Pulmonary artery endothelial cell (primary cell): ENCODE measurements at regions not wholly inside any gene's neighbourhood (a gene's known extent, or its start where the extent isn't known, plus 50 kb on each side); places are given as distances from the start of the nearest gene placed in this dataset.

Experiments
- DNase-seq: peaks from one replicate; pipeline ENCODE4 v3.0.0-alpha.2; 2011; ENCODE audit warnings: low read depth, low spot score

GRCh38 chr2:120976501-120977307 is 241.0 kb downstream of the GLI2 start:
- DNase-seq, result no peak

DNA sequence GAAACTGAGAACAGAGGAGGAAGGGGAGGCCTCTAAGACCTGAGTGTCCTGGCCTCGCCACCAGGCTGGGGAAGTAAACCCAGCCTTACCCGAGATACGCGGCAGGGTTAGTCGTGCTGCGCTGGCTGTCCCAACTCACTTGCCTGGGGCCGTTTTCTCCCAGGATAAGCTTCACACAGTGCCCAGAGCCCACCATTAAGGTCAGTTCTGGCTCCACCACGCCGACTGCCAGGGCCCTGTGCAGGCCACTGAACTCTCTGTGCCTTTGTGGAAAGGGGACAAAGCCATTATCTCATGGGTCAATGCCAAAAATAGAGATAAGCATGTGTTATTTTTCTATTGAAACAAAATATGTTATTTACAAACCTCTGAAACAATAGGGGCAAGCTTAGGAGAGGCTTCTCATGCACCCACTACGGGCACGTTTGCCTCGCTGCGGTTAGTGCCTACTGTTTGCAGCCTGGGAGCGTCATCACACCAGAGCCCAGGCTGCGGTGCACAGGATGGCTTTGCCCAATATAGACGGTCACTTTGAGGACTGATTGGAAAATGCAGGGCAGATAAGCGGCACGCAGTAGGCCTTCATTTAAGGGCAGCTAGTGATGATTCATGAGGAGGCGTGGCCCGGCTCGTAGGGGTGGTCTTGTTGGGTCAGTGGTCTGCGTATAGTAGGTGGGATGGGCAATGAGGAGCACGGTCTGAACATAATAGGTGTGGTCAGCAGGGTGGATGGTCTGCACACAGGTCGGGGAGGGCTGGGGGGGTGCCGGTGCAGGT is 242.1 kb downstream of the GLI2 start:
- DNase-seq, result no peak

GRCh38 chr2:120978359-120979050 is 242.8 kb downstream of the GLI2 start:
- no peak for DNase-seq

- no peak for DNase-seq
These were observed 243.7 kb downstream of the GLI2 start for GRCh38 chr2:120979398-120979797.

- DNase-seq, result no peak
These were observed 244.3 kb downstream of the GLI2 start for GRCh38 chr2:120979921-120980320.

DNA sequence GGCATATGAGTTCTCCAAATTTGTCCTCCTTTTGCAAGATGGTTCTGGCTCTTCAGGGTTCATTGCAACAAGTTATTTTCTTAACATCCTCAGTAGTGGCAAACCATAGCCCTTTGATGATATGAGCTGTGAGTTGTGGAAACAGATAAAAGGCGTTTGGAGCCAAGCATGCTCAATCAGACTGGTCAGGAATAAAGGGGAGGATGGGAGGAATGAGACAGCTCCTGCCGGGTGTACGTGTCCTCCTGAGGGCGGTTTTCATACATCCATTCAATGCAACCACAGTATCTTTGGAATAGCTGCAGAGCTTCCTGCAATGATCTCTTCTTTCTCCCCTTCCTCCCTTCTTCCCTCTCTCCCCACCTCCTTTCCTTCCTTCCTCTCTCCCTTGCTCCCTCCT is 245.8 kb downstream of the GLI2 start:
- no peak for DNase-seq

- no peak for DNase-seq
These were observed 246.9 kb downstream of the GLI2 start for GRCh38 chr2:120982598-120982997.

DNA sequence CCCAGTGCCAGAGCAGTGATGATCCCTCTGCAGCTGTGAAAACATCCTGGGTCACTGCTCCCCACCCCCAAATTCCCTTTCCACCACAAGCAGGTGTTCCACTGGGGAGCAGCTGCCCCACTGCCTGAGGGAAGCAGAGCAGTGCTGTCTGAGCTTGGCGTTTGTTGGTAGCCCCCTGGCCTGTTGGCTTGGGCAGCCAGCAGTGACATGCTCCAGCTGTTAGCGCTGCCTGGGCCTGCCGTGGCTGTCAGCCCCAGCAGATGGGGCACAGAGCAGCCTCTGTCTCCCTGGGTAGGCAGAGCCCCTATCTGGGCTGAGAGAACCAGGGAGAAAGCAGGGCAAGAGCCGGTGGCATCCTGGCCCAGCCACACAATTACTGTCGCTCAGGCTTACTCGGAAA is 247.7 kb downstream of the GLI2 start:
- no peak for DNase-seq

- no peak for DNase-seq
These were observed 248.4 kb downstream of the GLI2 start for GRCh38 chr2:120984046-120984445.

DNA sequence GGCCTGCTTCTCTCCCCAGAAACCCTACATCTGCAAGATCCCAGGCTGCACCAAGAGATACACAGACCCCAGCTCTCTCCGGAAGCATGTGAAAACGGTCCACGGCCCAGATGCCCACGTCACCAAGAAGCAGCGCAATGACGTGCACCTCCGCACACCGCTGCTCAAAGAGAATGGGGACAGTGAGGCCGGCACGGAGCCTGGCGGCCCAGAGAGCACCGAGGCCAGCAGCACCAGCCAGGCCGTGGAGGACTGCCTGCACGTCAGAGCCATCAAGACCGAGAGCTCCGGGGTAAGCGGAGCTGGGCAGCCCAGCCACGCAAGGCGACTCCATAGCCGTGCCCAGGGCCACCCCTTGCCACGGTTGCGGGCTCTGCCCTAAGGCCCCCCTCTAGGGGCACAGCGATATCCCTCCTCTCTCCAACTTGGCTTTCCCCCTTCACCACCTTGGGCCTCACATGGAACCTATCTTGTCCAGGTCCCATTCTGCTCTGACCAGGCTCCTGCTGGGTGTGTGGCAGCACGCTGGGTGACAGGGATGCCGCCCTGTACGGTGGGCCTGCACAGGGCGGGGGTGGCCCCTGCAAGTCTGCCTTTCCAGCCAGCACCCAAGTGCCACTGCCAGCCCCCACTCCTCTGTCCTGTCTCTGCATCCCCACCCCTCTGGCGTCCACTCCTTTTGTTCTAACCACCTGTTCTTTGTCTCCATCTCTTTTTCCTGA is 248.9 kb downstream of the GLI2 start:
- DNase-seq, result no peak

GRCh38 chr2:120985174-120985996 is 249.7 kb downstream of the GLI2 start:
- DNase-seq, result no peak

GRCh38 chr2:120985997-120986651 is 250.5 kb downstream of the GLI2 start:
- no peak for DNase-seq

GRCh38 chr2:120986898-120987650 is 251.4 kb downstream of the GLI2 start:
- DNase-seq, result no peak

- no peak for DNase-seq
These were observed 252.5 kb downstream of the GLI2 start for GRCh38 chr2:120988051-120988699.

DNA sequence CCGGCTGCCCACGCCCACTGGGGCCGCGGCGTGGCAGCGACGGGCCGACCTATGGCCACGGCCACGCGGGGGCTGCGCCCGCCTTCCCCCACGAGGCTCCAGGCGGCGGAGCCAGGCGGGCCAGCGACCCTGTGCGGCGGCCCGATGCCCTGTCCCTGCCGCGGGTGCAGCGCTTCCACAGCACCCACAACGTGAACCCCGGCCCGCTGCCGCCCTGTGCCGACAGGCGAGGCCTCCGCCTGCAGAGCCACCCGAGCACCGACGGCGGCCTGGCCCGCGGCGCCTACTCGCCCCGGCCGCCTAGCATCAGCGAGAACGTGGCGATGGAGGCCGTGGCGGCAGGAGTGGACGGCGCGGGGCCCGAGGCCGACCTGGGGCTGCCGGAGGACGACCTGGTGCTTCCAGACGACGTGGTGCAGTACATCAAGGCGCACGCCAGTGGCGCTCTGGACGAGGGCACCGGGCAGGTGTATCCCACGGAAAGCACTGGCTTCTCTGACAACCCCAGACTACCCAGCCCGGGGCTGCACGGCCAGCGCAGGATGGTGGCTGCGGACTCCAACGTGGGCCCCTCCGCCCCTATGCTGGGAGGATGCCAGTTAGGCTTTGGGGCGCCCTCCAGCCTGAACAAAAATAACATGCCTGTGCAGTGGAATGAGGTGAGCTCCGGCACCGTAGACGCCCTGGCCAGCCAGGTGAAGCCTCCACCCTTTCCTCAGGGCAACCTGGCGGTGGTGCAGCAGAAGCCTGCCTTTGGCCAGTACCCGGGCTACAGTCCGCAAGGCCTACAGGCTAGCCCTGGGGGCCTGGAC is 253.2 kb downstream of the GLI2 start:
- DNase-seq, result no peak

GRCh38 chr2:120989512-120990441 is 254.1 kb downstream of the GLI2 start:
- no peak for DNase-seq

DNA sequence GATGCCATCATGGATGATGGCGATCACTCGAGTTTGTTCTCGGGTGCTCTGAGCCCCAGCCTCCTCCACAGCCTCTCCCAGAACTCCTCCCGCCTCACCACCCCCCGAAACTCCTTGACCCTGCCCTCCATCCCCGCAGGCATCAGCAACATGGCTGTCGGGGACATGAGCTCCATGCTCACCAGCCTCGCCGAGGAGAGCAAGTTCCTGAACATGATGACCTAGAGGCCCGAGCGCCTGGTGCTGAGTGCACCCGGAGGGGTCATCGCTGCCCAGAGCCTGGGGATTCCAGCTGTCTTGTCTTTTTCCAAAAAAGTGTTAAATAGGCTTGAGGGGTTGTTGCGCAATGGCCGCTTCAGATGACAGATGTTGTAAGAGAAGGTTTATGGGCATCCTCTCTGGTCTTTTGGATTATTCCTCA is 254.8 kb downstream of the GLI2 start:
- no peak for DNase-seq
